H1 (cell line): ENCODE measurements at regions not wholly inside any gene's neighbourhood (a gene's known extent, or its start where the extent isn't known, plus 50 kb on each side); places are given as distances from the start of the nearest gene placed in this dataset.

Experiments used
- ATF2 ChIP-seq: IDR thresholded peaks from 2 replicates; pipeline ENCODE4 v1.6.1; 2012; ENCODE audit warnings: low read length, inconsistent platforms
- CTBP2 ChIP-seq: IDR thresholded peaks from 2 replicates; pipeline ENCODE4 v1.7.0; 2011; ENCODE audit warnings: borderline replicate concordance, mild to moderate bottlenecking, moderate library complexity, mixed read lengths, low read length; ENCODE audit not compliant: insufficient read depth, insufficient read length
- CTCF ChIP-seq, 3 experiments: IDR thresholded peaks; 1 replicate in 2 of 3; 2 replicates in 1 of 3; pipeline versions ENCODE4 v1.5.1 to v1.6.1; 2011; ENCODE audit warnings: low read length in 3 of 3, mild to moderate bottlenecking in 3 of 3, inconsistent platforms in 2 of 3, low read depth in 1 of 3, moderate library complexity in 1 of 3; ENCODE audit not compliant: insufficient read depth in 1 of 3; ENCODE audit errors: control extremely low read depth in 1 of 3
- NANOG ChIP-seq: IDR thresholded peaks from 2 replicates; pipeline ENCODE4 v1.6.1; 2011; ENCODE audit warnings: low read length, low read depth, mild to moderate bottlenecking, inconsistent platforms; ENCODE audit not compliant: insufficient read depth, poor library complexity, severe bottlenecking
- POLR2A ChIP-seq, 2 experiments: IDR thresholded peaks; 1 replicate in 1 of 2; 2 replicates in 1 of 2; pipeline ENCODE4 v1.6.1; 2011; ENCODE audit warnings: low read depth in 2 of 2, low read length in 2 of 2, mild to moderate bottlenecking in 2 of 2; ENCODE audit errors: control extremely low read depth in 1 of 2
- TAF1 ChIP-seq: IDR thresholded peaks from 2 replicates; pipeline ENCODE4 v1.6.1; 2011; ENCODE audit warnings: mild to moderate bottlenecking, low read depth, low read length
- ZNF274 ChIP-seq: IDR thresholded peaks from 2 replicates; pipeline ENCODE4 v1.7.0; 2012; ENCODE audit warnings: low read length, borderline replicate concordance; ENCODE audit errors: extremely low read depth

GRCh38 chr12:91743280-91743679, 402.4 kb downstream of the BTG1 start:
- TF ChIP-seq POLR2A (IDR thresholded peaks at IDR 0.05; ENCODE audit: control extremely low read depth in 1 of 2, low read depth in 2 of 2, low read length in 2 of 2) (no peak), NANOG (no peak), ATF2 (no peak), CTCF (IDR thresholded peaks at IDR 0.05; ENCODE audit: control extremely low read depth in 1 of 3, insufficient read depth in 1 of 3, low read depth in 1 of 3, low read length in 3 of 3) (no peak), TAF1 (no peak), CTBP2 (no peak), ZNF274 (no peak)
